ENCODE measurements at regions not wholly inside any gene's neighbourhood (a gene's known extent, or its start where the extent isn't known, plus 50 kb on each side); places are given as distances from the start of the nearest gene placed in this dataset.
"Not testable (repeated sequence)": the region's sequence is repeated elsewhere in the genome, so short reads cannot be mapped to it uniquely, and the experiment has no call there.

- DNase-seq (ENCODE audit: low read depth) = no peak
These were observed 284.6 kb upstream of the UBE2E3 start for GRCh38 chr2:180695586-180696401.

DNA sequence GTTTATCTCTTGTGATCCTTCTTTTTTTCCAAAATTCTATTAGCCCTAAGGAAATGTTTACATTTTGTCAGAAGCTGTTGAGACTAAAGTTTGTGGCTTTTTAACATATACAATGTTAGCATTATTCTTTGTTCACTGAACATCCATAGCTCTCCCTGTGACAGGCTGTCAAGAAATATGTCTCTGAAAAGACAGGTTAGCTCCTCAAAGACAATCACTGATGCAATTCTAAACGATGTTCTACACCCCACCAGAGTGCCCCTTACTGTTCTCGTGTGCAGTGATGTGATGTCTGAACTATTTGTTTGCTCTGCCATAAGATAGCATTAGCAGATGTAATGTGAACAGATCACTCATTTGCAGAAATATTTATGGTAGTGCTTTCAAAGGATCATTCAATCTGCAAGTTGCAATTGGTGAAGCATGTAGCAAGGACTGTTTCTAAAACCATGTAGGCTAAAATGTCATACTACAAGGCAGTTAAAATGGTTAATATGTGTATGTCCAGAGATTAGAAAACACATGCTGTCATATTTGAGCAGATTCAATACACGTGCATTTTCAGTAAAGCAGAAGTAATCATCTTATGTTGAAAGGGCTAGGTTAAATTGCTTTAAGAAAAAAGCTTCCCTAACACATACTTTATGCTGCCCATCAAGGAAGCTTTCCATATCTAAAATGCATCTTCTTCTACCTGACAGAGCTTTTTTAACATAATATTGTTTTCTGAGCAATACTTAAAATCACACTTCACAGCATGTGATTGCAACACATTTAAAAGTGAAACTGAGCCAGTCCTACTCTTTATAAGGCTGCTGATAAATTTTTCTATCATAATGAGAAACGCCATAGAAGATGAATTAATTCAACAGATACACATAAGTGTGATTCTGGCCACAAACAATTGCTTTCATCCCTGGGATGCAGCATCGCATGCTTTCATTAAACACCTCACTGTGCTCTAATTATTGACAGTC, 285.7 kb upstream of the UBE2E3 start:
- DNase-seq (ENCODE audit: low read depth) = no peak

GRCh38 chr2:180692322-180692721, 288.1 kb upstream of the UBE2E3 start:
- no peak for DNase-seq (ENCODE audit: low read depth)

DNA sequence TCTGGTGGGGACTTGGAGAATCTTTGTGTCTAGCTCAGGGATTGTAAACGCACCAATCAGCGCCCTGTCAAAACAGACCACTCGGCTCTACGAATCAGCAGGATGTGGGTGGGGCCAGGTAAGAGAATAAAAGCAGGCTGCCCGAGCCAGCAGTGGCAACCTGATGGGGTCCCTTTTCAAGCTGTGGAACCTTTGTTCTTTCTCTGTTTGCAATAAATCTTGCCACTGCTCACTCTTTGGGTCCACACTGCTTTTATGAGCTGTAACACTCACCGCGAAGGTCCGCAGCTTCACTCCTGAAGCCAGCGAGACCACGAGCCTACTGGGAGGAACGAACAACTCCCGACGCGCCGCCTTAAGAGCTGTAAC, 288.6 kb upstream of the UBE2E3 start:
- DNase-seq (ENCODE audit: low read depth) = not testable (repeated sequence)

DNA sequence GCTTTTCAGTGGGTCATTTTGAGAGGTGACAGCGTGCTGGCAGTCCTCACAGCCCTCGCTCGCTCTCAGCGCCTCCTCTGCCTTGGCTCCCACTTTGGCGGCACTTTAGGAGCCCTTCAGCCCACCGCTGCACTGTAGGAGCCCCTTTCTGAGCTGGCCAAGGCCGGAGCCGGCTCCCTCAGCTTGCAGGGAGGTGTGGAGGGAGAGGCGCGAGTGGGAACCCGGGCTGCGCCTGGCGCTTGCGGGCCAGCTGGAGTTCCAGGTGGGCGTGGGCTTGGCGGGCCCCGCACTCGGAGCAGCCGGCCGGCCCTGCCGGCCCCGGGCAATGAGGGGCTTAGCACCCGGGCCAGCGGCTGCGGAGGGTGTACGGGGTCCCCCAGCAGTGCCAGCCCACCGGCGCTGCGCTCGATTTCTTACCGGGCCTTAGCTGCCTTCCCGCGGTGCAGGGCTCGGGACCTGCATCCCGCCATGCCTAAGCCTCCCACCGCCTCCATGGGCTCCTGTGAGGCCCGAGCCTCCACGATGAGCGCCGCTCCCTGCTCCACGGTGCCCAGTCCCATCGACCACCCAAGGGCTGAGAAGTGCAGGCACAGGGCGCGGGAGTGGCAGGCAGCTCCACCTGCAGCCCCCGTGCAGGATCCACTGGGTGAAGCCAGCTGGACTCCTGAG, 289.1 kb upstream of the UBE2E3 start:
- DNase-seq (ENCODE audit: low read depth) = not testable (repeated sequence)

DNA sequence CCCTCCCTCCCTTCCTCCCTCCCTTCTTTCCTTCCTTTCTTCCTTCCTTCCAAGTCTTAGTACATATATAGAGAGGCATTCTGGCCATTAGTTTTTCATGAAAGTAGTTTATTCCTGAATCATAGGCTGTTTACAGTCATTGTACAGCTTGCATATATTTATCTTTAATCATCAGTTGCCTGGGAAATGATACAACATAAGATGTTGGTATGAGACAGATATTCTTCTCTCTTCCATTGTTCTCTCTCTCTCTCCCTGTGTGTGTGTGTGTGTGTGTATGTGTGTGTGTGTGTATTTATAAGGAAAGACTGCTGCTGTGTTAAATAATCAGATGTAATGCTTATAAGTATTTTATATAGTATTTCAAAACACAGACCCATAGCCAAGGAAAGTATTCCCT, 289.8 kb upstream of the UBE2E3 start:
- no peak for DNase-seq (ENCODE audit: low read depth)

DNA sequence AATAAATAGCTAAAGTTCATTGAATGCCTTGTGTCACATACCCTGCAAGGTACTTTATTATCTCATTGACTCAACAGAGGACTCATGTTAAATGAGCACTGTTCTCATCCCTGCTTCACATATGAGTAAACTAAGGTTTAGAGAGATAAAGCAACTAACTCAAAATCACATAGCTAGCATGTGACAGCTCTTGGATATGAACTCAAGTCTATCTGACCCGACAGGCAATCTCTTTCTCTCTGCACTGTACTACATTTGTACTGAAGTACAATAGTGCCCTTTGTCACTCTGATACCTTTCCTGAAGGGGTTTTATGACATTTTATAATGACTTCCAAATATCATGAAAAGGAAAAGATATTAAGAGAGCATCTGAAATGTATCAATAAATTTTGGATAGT, 297.5 kb upstream of the UBE2E3 start:
- no peak for DNase-seq (ENCODE audit: low read depth)

GRCh38 chr2:180679693-180680092, 300.7 kb upstream of the UBE2E3 start:
- no peak for DNase-seq (ENCODE audit: low read depth)

DNA sequence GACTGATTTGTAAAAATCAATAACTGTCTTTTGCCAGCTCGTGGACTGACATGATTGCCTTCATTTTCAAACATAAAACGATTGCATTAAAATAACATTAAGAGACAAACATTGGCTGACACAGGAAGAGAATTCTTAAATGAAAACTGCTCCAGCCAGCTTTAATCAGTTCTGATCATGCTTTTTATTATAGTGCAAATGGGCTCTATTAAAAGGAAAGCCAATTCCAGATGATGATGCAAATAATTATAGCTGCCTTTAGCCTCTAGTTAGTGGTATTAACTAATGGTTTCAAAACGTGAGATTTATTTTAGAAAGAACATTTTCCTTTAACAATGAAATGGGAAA, 301.8 kb upstream of the UBE2E3 start:
- DNase-seq (ENCODE audit: low read depth) = no peak

DNA sequence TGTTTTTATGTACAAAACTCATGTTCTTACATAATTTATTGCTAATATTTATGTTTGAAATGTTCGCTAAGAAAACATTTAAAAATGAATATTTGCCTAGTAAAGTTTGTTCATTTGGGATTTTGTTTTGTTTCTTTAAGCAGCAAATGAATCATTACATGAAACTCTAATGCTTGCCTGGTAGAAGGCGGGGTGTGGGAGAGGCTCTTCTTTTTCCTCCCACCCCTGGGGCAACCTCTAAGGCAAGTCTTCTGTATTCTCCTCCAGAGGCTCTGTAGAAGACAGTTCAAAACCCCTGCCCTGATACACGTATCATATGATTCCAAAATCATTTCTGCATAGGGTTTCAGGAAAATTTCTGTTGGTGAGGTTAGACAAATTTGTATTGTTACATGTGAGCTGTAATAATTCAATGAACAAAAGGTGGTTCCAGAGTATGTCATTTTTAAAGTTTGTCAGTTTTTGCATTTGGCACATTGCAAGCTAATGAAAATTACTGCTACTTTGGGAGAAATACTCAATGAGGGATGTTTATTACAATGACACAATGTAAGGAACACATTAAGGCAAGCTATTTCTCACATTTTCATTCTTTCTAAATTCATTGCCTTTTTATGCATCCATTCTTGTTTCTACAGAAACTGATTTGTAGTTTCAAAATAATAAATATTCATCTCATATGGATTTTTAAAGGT, 302.3 kb upstream of the UBE2E3 start:
- no peak for DNase-seq (ENCODE audit: low read depth)

- no peak for DNase-seq (ENCODE audit: low read depth)
These were observed 303.2 kb upstream of the UBE2E3 start for GRCh38 chr2:180677200-180677599.

DNA sequence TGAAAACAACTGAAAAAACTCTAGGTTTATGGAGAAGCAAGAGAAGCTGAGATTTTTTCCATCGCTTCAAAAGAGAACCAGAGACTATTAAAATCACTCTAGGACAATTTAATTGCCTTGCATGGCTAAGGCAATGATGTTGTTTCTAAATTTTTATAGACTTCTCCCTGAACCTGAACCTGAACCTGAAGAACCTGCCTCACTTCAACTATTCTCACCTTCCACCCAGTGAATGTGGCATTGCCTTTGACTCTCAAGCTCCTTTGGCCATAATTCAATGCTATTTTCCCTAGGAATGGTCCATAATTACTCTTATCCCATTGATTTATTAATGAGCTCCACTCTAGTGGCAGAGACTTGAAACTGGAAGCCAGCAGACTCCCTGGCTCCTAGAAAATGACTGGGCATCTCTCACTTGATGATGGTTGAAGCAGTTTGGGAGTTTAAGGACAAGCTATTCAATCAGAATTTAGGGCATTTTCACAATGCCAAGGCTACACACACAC, 303.8 kb upstream of the UBE2E3 start:
- DNase-seq (ENCODE audit: low read depth) = no peak

DNA sequence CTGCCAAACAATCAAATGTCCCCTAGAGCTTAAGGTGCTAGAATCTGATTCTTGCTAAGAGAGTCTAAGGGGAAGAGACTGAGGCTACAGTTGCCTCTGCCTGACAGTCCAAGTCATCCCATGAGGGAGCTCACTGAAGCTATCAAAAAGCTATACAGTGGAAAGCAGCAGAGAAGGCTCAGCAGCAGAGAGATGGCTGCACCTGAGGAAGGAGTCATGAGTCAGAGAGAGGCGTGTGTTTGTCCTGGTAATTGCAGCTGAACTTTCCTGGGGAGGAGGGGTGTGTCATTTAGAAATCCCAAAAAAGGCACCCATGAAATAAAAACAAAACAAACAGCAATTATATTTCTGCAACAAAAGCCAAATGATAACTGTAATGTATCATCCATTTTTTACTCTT, 305.2 kb upstream of the UBE2E3 start:
- no peak for DNase-seq (ENCODE audit: low read depth)

DNA sequence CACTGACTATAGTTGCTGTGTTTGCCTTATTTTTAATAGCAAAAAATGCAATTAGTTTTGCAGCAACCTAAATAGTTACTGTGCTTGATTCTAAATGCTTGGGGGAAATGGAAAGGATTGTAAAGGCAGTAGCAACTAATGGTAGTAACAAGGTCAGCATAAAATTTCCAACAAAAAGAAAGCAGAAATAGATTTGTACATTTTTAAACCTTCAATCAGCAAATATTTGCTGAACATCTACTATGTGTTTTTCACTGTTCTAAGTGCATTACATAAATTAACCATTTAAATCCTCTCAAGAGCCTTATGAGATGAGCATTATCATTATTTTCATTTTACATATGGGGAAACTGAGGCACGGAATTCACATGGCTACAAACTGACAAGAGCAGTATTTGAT, 308.0 kb upstream of the UBE2E3 start:
- DNase-seq (ENCODE audit: low read depth) = no peak

DNA sequence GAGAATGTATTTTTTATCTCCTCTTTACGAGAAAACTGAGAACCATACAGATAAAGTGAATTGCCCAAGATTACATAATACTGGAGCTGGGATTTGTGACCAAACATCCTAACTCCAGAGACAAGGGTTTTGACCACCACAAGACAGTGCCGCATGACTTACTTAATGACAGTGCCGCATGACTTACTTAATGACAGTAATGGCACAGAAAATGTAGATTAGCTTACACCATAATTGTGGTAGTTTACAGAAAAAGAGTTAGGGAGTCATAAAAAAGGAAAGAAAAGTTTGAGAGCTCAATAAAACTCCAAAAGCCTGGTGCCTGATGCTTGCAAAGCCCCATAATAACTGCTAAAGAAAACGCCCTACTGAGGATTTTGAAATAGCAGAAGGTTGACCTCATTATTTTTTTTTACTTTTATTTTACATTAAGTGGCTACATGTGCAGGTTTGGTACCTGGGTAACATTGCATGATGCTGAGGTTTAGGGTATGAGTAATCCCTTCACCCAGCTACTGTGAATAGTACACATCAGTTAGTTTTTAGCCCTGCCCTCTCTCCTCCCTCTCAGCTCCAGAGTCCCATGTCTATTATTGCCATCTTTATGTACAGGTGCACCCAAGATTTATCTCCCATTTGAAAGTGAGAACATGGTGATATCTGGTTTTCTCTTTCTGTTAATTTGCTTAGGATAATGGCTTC, 310.0 kb upstream of the UBE2E3 start:
- no peak for DNase-seq (ENCODE audit: low read depth)

- no peak for DNase-seq (ENCODE audit: low read depth)
These were observed 311.4 kb upstream of the UBE2E3 start for GRCh38 chr2:180669016-180669415.

GRCh38 chr2:180664507-180664906, 315.9 kb upstream of the UBE2E3 start:
- DNase-seq (ENCODE audit: low read depth) = no peak

GRCh38 chr2:180662941-180663471, 317.4 kb upstream of the UBE2E3 start:
- DNase-seq (ENCODE audit: low read depth) = no peak

- no peak for DNase-seq (ENCODE audit: low read depth)
These were observed 317.9 kb upstream of the UBE2E3 start for GRCh38 chr2:180662521-180662920.

- no peak for DNase-seq (ENCODE audit: low read depth)
These were observed 318.7 kb upstream of the UBE2E3 start for GRCh38 chr2:180661686-180662030.
